ENCODE measurements at regions not wholly inside any gene's neighbourhood (a gene's known extent, or its start where the extent isn't known, plus 50 kb on each side); places are given as distances from the start of the nearest gene placed in this dataset.

GRCh38 chr15:67980773-67981685, 73.1 kb upstream of the PIAS1 start:
- DNase-seq (ENCODE audit: low read depth, low spot score) (no peak), ATAC-seq (no peak)
- intact Hi-C loops (cut with micrococcal nuclease; ENCODE audit: unreplicated experiment), result no loop called here
- no peaks in the 10 kb centered on the region for H3K4me1 ChIP-seq (ENCODE audit: control insufficient read depth, insufficient read depth, low read length)
- 0 out of 2 replicates have a peak, but pooled peaks cover 4% of the 10 kb centered on the region for H3K9me3 ChIP-seq (ENCODE audit: control insufficient read depth, insufficient read depth, low read depth, low read length)
- no peaks in the 10 kb centered on the region for H3K27me3 ChIP-seq (ENCODE audit: control insufficient read depth, insufficient read depth, low read length)
- TF ChIP-seq SIN3A (IDR thresholded peaks at IDR 0.05; ENCODE audit: borderline replicate concordance, insufficient read depth, low read depth, low read length) (no peak), CTCF (IDR thresholded peaks at IDR 0.05) (no peak), POLR2AphosphoS5 (IDR thresholded peaks at IDR 0.05; ENCODE audit: low read depth, low read length) (no peak), TCF7L2 (IDR thresholded peaks at IDR 0.05; ENCODE audit: low read depth, low read length) (no peak), REST (IDR thresholded peaks at IDR 0.05; ENCODE audit: insufficient read depth in 1 of 2, low read depth in 2 of 2, low read length in 1 of 2) (no peak)
- no peaks in the 10 kb centered on the region for H3K36me3 ChIP-seq (ENCODE audit: control insufficient read depth, insufficient read depth, low read length)
- in situ Hi-C loops (cut with HindIII; ENCODE audit: low pct_unique_long_range_greater_than_20kb, low sequenced_read_pairs), result no loop called here
- POLR2A ChIA-PET, result no interaction called here
- CTCF ChIA-PET, result no interaction called here
- no TSS peak for BruUV-seq (replicated peaks)
- no peak overlapping the region for H3K4me3 ChIP-seq (ENCODE audit: low read depth in 2 of 2, low read length in 2 of 2)
- H3K27ac ChIP-seq (ENCODE audit: low read length), result peak overlapping the region; percentile 18; the same call in 1 of the 2 replicates

GRCh38 chr15:67981848-67982247, 72.3 kb upstream of the PIAS1 start:
- intact Hi-C loops (cut with micrococcal nuclease; ENCODE audit: unreplicated experiment) (no loop called here), in situ Hi-C loops (cut with HindIII; ENCODE audit: low pct_unique_long_range_greater_than_20kb, low sequenced_read_pairs) (no loop called here)
- no peaks in the 10 kb centered on the region for H3K4me1 ChIP-seq (ENCODE audit: control insufficient read depth, insufficient read depth, low read length)
- CTCF ChIA-PET, result no interaction called here
- H3K4me3 ChIP-seq (ENCODE audit: low read depth in 2 of 2, low read length in 2 of 2), result no peak overlapping the region
- H3K27me3 ChIP-seq (ENCODE audit: control insufficient read depth, insufficient read depth, low read length), result no peaks in the 10 kb centered on the region
- no TSS peak for BruUV-seq (replicated peaks)
- H3K36me3 ChIP-seq (ENCODE audit: control insufficient read depth, insufficient read depth, low read length), result no peaks in the 10 kb centered on the region
- H3K9me3 ChIP-seq (ENCODE audit: control insufficient read depth, insufficient read depth, low read depth, low read length), result 0 out of 2 replicates have a peak, but pooled peaks cover 4% of the 10 kb centered on the region
- POLR2A ChIA-PET, result no interaction called here
- ATAC-seq, result 0 out of 2 replicates have a peak, but pooled peaks have one; percentile 26
- no peak for DNase-seq (ENCODE audit: low read depth, low spot score)
- no peak overlapping the region; the same call in 1 of the 2 replicates for H3K27ac ChIP-seq (ENCODE audit: low read length)
- TF ChIP-seq POLR2AphosphoS5 (IDR thresholded peaks at IDR 0.05; ENCODE audit: low read depth, low read length), result no peak
- no peak for TF ChIP-seq SIN3A (IDR thresholded peaks at IDR 0.05; ENCODE audit: borderline replicate concordance, insufficient read depth, low read depth, low read length)
- TF ChIP-seq TCF7L2 (IDR thresholded peaks at IDR 0.05; ENCODE audit: low read depth, low read length), result no peak
- no peak for TF ChIP-seq CTCF (IDR thresholded peaks at IDR 0.05)
- TF ChIP-seq REST (IDR thresholded peaks at IDR 0.05; ENCODE audit: insufficient read depth in 1 of 2, low read depth in 2 of 2, low read length in 1 of 2), result no peak

All from Panc1 (cell line).